Nephron (organoid): ENCODE measurements at regions not wholly inside any gene's neighbourhood (a gene's known extent, or its start where the extent isn't known, plus 50 kb on each side); places are given as distances from the start of the nearest gene placed in this dataset.
A peak's percentile ranks its signal among the peaks of the same experiment; 100 is the strongest.

ENCODE experiments used
- H3K27ac Mint-ChIP-seq, 3 experiments: 2 replicates each; pipeline ENCODE4 v1.8.0; 2020; ENCODE audit warnings: mixed read lengths in 3 of 3, mild to moderate bottlenecking in 2 of 3, moderate library complexity in 1 of 3
- H3K27me3 Mint-ChIP-seq: 2 replicates; pipeline ENCODE4 v1.8.0; 2021; ENCODE audit warnings: low read depth, mild to moderate bottlenecking, moderate library complexity, mixed read lengths
- H3K36me3 Mint-ChIP-seq: 2 replicates; pipeline ENCODE4 v1.8.0; 2020; ENCODE audit warnings: low read depth, mixed read lengths
- H3K4me1 Mint-ChIP-seq: 2 replicates; pipeline ENCODE4 v1.8.0; 2020; ENCODE audit warnings: mixed read lengths
- H3K4me3 Mint-ChIP-seq, 3 experiments: 2 replicates each; pipeline ENCODE4 v1.8.0; 2020; ENCODE audit warnings: mild to moderate bottlenecking in 3 of 3, mixed read lengths in 3 of 3, moderate library complexity in 2 of 3
- H3K9me3 Mint-ChIP-seq: 2 replicates; pipeline ENCODE4 v1.8.0; 2020; ENCODE audit warnings: mixed read lengths
- CTCF ChIP-seq, 3 experiments: fragments of 200-600 bp; sonication (generic); IDR thresholded peaks; one replicate each; pipeline ENCODE4 v1.5.0; 2021; ENCODE audit warnings: antibody characterized with exemption in 3 of 3; ENCODE audit not compliant: unreplicated experiment in 3 of 3

GRCh38 chr14:31939934-31940333, 137.2 kb upstream of the ARHGAP5 start:
- Mint-ChIP-seq H3K27me3 (peaks cover 9% of the 10 kb centered on the region), H3K9me3 (no peaks in the 10 kb centered on the region), H3K4me1 (peaks cover 29% of the 10 kb centered on the region), H3K4me3 (no peak overlapping the region), H3K36me3 (no peaks in the 10 kb centered on the region), H3K27ac (peak overlapping the region in 2 of 3 experiments; percentile 25 to 68)
- TF ChIP-seq CTCF (IDR thresholded peaks at IDR 0.05; ENCODE audit: unreplicated experiment in 3 of 3) = no peak

GRCh38 chr14:31941487-31941886, 135.6 kb upstream of the ARHGAP5 start:
- Mint-ChIP-seq H3K36me3 (no peaks in the 10 kb centered on the region), H3K4me1 (peaks cover 20% of the 10 kb centered on the region), H3K4me3 (no peak overlapping the region), H3K27me3 (peaks cover 9% of the 10 kb centered on the region), H3K27ac (no peak overlapping the region), H3K9me3 (no peaks in the 10 kb centered on the region)
- no peak for TF ChIP-seq CTCF (IDR thresholded peaks at IDR 0.05; ENCODE audit: unreplicated experiment in 3 of 3)

DNA sequence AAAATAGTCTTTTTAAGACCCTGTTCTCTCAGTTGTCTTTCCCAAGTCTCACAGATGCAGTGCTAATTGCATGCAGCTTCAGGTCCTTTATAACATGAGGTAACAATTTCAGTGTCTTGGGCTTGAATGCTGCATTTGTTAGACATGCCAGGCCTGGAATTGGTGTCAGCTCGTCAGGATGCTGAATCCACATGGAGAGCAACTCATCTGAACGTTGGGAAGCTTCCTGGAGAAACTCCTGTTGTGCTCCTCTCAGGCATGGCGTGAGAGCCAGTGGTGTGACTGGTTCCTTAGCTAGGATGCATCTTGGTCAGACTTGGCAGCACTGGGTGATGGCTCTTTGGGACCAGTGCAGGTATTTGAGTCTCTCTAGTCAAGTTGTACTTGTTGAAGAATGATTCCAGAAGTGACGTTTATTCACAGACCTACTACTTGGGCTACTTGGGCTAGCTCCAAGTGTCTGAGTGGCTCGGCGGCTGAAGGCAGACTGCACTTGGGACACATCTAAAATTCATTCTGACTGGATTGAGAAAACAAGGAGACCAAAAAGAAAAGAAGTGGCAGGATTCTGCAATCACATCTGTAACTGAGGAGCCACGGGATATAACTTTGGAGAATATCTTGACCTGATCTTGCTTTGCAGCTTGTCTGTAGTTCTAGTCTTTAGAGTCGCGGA, 134.8 kb upstream of the ARHGAP5 start:
- H3K4me3 Mint-ChIP-seq = no peak overlapping the region
- peaks cover 20% of the 10 kb centered on the region for H3K4me1 Mint-ChIP-seq
- H3K27ac Mint-ChIP-seq = peak overlapping the region in 1 of 3 experiments; percentile 62
- TF ChIP-seq CTCF (IDR thresholded peaks at IDR 0.05; ENCODE audit: unreplicated experiment in 3 of 3) = no peak
- H3K36me3 Mint-ChIP-seq = no peaks in the 10 kb centered on the region
- no peaks in the 10 kb centered on the region for H3K9me3 Mint-ChIP-seq
- peaks cover 16% of the 10 kb centered on the region for H3K27me3 Mint-ChIP-seq

DNA sequence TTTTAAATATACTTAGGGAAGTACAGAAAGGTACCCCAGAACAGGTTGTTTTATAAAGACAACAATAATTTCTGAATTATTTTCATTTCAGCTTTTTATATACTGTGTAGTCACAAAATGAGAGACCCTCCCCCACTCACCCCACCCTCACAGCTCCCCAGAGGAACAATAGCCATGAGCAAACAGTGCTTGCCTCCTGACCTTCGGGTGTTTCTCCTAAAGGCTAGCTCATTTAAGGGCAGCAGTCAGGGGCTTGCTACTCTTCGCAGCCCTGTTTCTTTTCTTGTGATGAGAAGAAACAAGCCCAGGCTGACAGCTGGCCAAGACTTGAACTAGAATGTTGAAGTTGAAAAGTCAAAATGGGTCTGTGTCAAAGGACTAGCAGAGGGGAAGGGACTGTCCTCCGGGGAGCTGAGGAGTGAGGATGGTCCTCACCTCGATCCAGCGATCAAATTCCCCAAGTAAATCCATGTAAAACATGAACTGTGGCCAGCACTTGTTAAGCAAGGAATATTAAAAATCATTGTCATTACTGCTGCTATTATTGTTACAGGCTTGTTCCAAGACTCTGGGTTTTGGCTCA, 133.8 kb upstream of the ARHGAP5 start:
- no peak for TF ChIP-seq CTCF (IDR thresholded peaks at IDR 0.05; ENCODE audit: unreplicated experiment in 3 of 3)
- peak overlapping the region in 1 of 3 experiments; percentile 65 for H3K27ac Mint-ChIP-seq
- no peak overlapping the region for H3K4me3 Mint-ChIP-seq
- peaks cover 11% of the 10 kb centered on the region for H3K27me3 Mint-ChIP-seq
- H3K9me3 Mint-ChIP-seq = no peaks in the 10 kb centered on the region
- H3K4me1 Mint-ChIP-seq = peaks cover 25% of the 10 kb centered on the region
- H3K36me3 Mint-ChIP-seq = no peaks in the 10 kb centered on the region

- Mint-ChIP-seq H3K36me3 (no peaks in the 10 kb centered on the region), H3K27ac (peak overlapping the region; percentile 65 to 74 (median 72)), H3K27me3 (peaks cover 11% of the 10 kb centered on the region), H3K4me1 (peaks cover 26% of the 10 kb centered on the region), H3K4me3 (no peak overlapping the region), H3K9me3 (no peaks in the 10 kb centered on the region)
- TF ChIP-seq CTCF (IDR thresholded peaks at IDR 0.05; ENCODE audit: unreplicated experiment in 3 of 3) = no peak
Measured at GRCh38 chr14:31943861-31944255, 133.2 kb upstream of the ARHGAP5 start.
